ENCODE measurements at regions not wholly inside any gene's neighbourhood (a gene's known extent, or its start where the extent isn't known, plus 50 kb on each side); places are given as distances from the start of the nearest gene placed in this dataset.

GRCh38 chr12:104864668-104865067 lies 93.4 kb downstream of the SLC41A2 start:
- TF ChIP-seq POLR2AphosphoS5 (IDR thresholded peaks at IDR 0.05; ENCODE audit: low read depth), result no peak
- no peak for TF ChIP-seq CTCF (IDR thresholded peaks at IDR 0.05; ENCODE audit: insufficient read depth, low read length)
- TF ChIP-seq REST (IDR thresholded peaks at IDR 0.05; ENCODE audit: insufficient replicate concordance, low read depth), result no peak
- TF ChIP-seq GABPA (IDR thresholded peaks at IDR 0.05; ENCODE audit: low read depth), result no peak
